ENCODE measurements at regions not wholly inside any gene's neighbourhood (a gene's known extent, or its start where the extent isn't known, plus 50 kb on each side); places are given as distances from the start of the nearest gene placed in this dataset.

DNA sequence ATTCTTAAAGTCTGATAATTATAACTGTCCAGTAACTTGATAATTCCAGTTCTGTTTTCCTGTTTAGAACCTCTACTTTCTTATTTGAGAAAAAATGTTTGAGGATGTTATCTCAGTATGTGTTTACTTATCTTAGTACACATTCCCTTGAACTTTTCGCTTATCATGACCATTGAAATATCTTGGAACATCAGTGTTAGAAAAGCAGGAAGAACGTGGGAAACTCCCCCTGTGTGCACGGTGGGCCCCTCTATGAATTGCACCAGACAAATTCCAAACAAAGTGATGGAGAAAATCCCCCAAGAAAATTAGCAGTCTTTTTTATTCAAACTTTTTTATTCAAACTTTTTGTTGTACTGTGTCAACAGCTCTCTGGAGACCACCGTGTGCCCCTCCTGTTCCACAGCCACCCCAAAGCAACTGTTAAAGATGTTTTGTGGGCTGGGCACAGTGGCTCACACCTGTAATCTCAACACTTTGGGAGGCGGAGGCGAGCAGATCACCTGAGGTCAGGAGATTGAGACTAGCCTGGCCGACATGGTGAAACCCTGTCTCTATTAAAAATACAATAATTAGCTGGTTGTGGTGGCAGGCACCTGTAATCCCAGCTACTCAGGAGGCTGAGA lies 78.3 kb upstream of the PEG3 start:
- TF ChIP-seq POLR2A (IDR thresholded peaks at IDR 0.05; ENCODE audit: low read length) (no peak), GATA1 (IDR thresholded peaks at IDR 0.05; ENCODE audit: low read depth, low read length) (no peak)

Data from erythroblast (primary cell).